ENCODE measurements at regions not wholly inside any gene's neighbourhood (a gene's known extent, or its start where the extent isn't known, plus 50 kb on each side); places are given as distances from the start of the nearest gene placed in this dataset.
A peak's percentile ranks its signal among the peaks of the same experiment; 100 is the strongest.

GRCh38 chr12:124673801-124674617 lies 106.6 kb upstream of the NCOR2 start:
- DNase-seq: no peak

GRCh38 chr12:124669271-124669721 lies 101.9 kb upstream of the NCOR2 start:
- peak; percentile 56 for DNase-seq

- peak; percentile 65 for DNase-seq
Measured at GRCh38 chr12:124668602-124669001, 101.2 kb upstream of the NCOR2 start.

- DNase-seq: no peak
Measured at GRCh38 chr12:124667506-124668326, 100.3 kb upstream of the NCOR2 start.

- peak; percentile 16 for DNase-seq
Measured at GRCh38 chr12:124666722-124667259, 99.4 kb upstream of the NCOR2 start.

- no peak for DNase-seq
Measured at GRCh38 chr12:124665511-124665910, 98.1 kb upstream of the NCOR2 start.

GRCh38 chr12:124664395-124665111 lies 97.1 kb upstream of the NCOR2 start:
- no peak for DNase-seq

GRCh38 chr12:124663771-124664366 lies 96.5 kb upstream of the NCOR2 start:
- no peak for DNase-seq

GRCh38 chr12:124663206-124663605 lies 95.8 kb upstream of the NCOR2 start:
- DNase-seq: no peak

- no peak for DNase-seq
Measured at GRCh38 chr12:124661341-124661740, 93.9 kb upstream of the NCOR2 start.

GRCh38 chr12:124660851-124661250 lies 93.4 kb upstream of the NCOR2 start:
- no peak for DNase-seq

GRCh38 chr12:124658806-124659402 lies 91.5 kb upstream of the NCOR2 start:
- no peak for DNase-seq

- DNase-seq: no peak
Measured at GRCh38 chr12:124658302-124658701, 90.9 kb upstream of the NCOR2 start.

GRCh38 chr12:124656947-124657434 lies 89.6 kb upstream of the NCOR2 start:
- DNase-seq: no peak

GRCh38 chr12:124655698-124656516 lies 88.5 kb upstream of the NCOR2 start:
- peak; percentile 96 for DNase-seq

GRCh38 chr12:124655048-124655697 lies 87.8 kb upstream of the NCOR2 start:
- DNase-seq: no peak

GRCh38 chr12:124654666-124655047 lies 87.2 kb upstream of the NCOR2 start:
- no peak for DNase-seq

GRCh38 chr12:124653169-124653931 lies 85.9 kb upstream of the NCOR2 start:
- no peak for DNase-seq

- DNase-seq: no peak
Measured at GRCh38 chr12:124652661-124653060, 85.2 kb upstream of the NCOR2 start.

All from MV-4-11 (cell line).